ENCODE measurements at regions not wholly inside any gene's neighbourhood (a gene's known extent, or its start where the extent isn't known, plus 50 kb on each side); places are given as distances from the start of the nearest gene placed in this dataset.
A peak's percentile ranks its signal among the peaks of the same experiment; 100 is the strongest.

DNA sequence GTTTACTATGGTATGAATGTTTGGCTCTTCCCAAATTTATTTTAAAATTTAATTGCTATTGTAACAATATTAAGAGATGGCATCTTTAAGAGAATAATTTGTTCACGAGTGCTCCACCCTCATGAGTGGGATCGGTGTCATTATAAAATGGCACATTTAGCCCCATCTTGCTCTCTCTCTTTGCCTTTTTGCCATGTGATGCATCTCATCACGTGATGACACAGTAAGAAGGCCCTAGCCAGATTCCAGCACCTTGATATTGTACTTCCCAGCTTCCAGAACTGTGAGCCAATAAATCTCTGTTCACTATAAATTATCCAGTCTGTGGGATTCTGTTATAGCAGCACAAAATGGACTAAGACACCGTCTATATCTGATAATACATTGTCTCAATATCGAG is 355.8 kb downstream of the AMY1C start:
- Histone ChIP-seq H3K4me1 (ENCODE audit: control insufficient read depth, insufficient read depth, low read length) (no peaks in the 10 kb centered on the region), H3K27me3 (ENCODE audit: control insufficient read depth, insufficient read depth, low read length) (no peaks in the 10 kb centered on the region), H3K4me3 (ENCODE audit: low read depth in 2 of 2, low read length in 2 of 2) (no peak overlapping the region), H3K27ac (ENCODE audit: low read length) (no peak overlapping the region), H3K36me3 (ENCODE audit: control insufficient read depth, insufficient read depth, low read length) (no peaks in the 10 kb centered on the region), H3K9me3 (ENCODE audit: control insufficient read depth, insufficient read depth, low read depth, low read length) (no peaks in the 10 kb centered on the region)
- intact Hi-C loops (cut with micrococcal nuclease; ENCODE audit: unreplicated experiment) (no loop called here), in situ Hi-C loops (cut with HindIII; ENCODE audit: low pct_unique_long_range_greater_than_20kb, low sequenced_read_pairs) (no loop called here)
- DNase-seq (ENCODE audit: low read depth, low spot score): no peak
- BruUV-seq (replicated peaks): no TSS peak
- TF ChIP-seq TCF7L2 (IDR thresholded peaks at IDR 0.05; ENCODE audit: low read depth, low read length): no peak
- TF ChIP-seq, protein P1, sequence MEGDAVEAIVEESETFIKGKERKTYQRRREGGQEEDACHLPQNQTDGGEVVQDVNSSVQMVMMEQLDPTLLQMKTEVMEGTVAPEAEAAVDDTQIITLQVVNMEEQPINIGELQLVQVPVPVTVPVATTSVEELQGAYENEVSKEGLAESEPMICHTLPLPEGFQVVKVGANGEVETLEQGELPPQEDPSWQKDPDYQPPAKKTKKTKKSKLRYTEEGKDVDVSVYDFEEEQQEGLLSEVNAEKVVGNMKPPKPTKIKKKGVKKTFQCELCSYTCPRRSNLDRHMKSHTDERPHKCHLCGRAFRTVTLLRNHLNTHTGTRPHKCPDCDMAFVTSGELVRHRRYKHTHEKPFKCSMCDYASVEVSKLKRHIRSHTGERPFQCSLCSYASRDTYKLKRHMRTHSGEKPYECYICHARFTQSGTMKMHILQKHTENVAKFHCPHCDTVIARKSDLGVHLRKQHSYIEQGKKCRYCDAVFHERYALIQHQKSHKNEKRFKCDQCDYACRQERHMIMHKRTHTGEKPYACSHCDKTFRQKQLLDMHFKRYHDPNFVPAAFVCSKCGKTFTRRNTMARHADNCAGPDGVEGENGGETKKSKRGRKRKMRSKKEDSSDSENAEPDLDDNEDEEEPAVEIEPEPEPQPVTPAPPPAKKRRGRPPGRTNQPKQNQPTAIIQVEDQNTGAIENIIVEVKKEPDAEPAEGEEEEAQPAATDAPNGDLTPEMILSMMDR (IDR thresholded peaks at IDR 0.05): no peak
- TF ChIP-seq, protein P2, sequence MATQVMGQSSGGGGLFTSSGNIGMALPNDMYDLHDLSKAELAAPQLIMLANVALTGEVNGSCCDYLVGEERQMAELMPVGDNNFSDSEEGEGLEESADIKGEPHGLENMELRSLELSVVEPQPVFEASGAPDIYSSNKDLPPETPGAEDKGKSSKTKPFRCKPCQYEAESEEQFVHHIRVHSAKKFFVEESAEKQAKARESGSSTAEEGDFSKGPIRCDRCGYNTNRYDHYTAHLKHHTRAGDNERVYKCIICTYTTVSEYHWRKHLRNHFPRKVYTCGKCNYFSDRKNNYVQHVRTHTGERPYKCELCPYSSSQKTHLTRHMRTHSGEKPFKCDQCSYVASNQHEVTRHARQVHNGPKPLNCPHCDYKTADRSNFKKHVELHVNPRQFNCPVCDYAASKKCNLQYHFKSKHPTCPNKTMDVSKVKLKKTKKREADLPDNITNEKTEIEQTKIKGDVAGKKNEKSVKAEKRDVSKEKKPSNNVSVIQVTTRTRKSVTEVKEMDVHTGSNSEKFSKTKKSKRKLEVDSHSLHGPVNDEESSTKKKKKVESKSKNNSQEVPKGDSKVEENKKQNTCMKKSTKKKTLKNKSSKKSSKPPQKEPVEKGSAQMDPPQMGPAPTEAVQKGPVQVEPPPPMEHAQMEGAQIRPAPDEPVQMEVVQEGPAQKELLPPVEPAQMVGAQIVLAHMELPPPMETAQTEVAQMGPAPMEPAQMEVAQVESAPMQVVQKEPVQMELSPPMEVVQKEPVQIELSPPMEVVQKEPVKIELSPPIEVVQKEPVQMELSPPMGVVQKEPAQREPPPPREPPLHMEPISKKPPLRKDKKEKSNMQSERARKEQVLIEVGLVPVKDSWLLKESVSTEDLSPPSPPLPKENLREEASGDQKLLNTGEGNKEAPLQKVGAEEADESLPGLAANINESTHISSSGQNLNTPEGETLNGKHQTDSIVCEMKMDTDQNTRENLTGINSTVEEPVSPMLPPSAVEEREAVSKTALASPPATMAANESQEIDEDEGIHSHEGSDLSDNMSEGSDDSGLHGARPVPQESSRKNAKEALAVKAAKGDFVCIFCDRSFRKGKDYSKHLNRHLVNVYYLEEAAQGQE (IDR thresholded peaks at IDR 0.05; ENCODE audit: insufficient read depth in 1 of 2, low read depth in 2 of 2, low read length in 1 of 2): no peak
- TF ChIP-seq SIN3A (IDR thresholded peaks at IDR 0.05; ENCODE audit: borderline replicate concordance, insufficient read depth, low read depth, low read length): no peak
- no peak for TF ChIP-seq POLR2AphosphoS5 (IDR thresholded peaks at IDR 0.05; ENCODE audit: low read depth, low read length)
- ChIA-PET POLR2A (no interaction called here), CTCF (no interaction called here)
- no peak for ATAC-seq

DNA sequence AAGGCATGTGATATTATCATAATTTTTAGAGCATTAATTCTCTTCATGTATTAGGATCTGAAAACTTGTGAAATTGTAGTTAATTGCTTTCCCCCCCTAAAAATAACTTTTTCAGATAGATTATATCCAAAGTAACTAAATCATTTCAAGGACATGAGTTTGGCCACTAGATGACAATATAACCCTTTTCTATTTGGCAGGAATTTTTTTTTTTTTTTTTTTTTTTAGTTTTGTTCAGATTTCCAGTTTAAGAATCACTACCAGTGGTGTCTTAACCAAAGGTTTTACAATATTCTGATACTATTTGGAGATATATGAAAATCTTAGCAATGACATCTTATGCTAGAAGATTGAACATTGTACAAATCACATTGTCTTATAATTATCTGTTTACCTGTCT is 370.8 kb downstream of the AMY1C start:
- ChIA-PET CTCF (no interaction called here), POLR2A (no interaction called here)
- no peak for ATAC-seq
- TF ChIP-seq, protein P1 (IDR thresholded peaks at IDR 0.05): peak; percentile 42; the same call in 1 of the 2 replicates
- no peak for TF ChIP-seq TCF7L2 (IDR thresholded peaks at IDR 0.05; ENCODE audit: low read depth, low read length)
- no peak for TF ChIP-seq POLR2AphosphoS5 (IDR thresholded peaks at IDR 0.05; ENCODE audit: low read depth, low read length)
- intact Hi-C loops (cut with micrococcal nuclease; ENCODE audit: unreplicated experiment) (no loop called here), in situ Hi-C loops (cut with HindIII; ENCODE audit: low pct_unique_long_range_greater_than_20kb, low sequenced_read_pairs) (no loop called here)
- H3K27ac ChIP-seq (ENCODE audit: low read length): no peak overlapping the region
- BruUV-seq (replicated peaks): no TSS peak
- no peak overlapping the region for H3K4me3 ChIP-seq (ENCODE audit: low read depth in 2 of 2, low read length in 2 of 2)
- no peak for DNase-seq (ENCODE audit: low read depth, low spot score)
- H3K9me3 ChIP-seq (ENCODE audit: control insufficient read depth, insufficient read depth, low read depth, low read length): no peaks in the 10 kb centered on the region
- no peaks in the 10 kb centered on the region; the same call in 1 of the 2 replicates for H3K4me1 ChIP-seq (ENCODE audit: control insufficient read depth, insufficient read depth, low read length)
- no peaks in the 10 kb centered on the region for H3K27me3 ChIP-seq (ENCODE audit: control insufficient read depth, insufficient read depth, low read length)
- H3K36me3 ChIP-seq (ENCODE audit: control insufficient read depth, insufficient read depth, low read length): no peaks in the 10 kb centered on the region

All from Panc1 (cell line).